SHP77 treated with DMSO at 0.1 percent for 48 hours (cell line): ENCODE measurements at regions not wholly inside any gene's neighbourhood (a gene's known extent, or its start where the extent isn't known, plus 50 kb on each side); places are given as distances from the start of the nearest gene placed in this dataset.

Source experiments
- DNase-seq: peaks from one replicate; lab custom pipeline; 2025; lab: John Stamatoyannopoulos, UW

- DNase-seq, result peak; percentile 2
Observed at GRCh38 chr3:102529452-102529851, 94.6 kb downstream of the ZPLD1 start.

GRCh38 chr3:102530415-102531181 is 95.8 kb downstream of the ZPLD1 start:
- no peak for DNase-seq

- DNase-seq, result no peak
Observed at GRCh38 chr3:102531686-102532085, 96.9 kb downstream of the ZPLD1 start.

GRCh38 chr3:102532901-102533300 is 98.1 kb downstream of the ZPLD1 start:
- no peak for DNase-seq

- no peak for DNase-seq
Observed at GRCh38 chr3:102533784-102534183, 99.0 kb downstream of the ZPLD1 start.

- peak; percentile 6 for DNase-seq
Observed at GRCh38 chr3:102536456-102536855, 101.6 kb downstream of the ZPLD1 start.

- no peak for DNase-seq
Observed at GRCh38 chr3:102537123-102537522, 102.3 kb downstream of the ZPLD1 start.

GRCh38 chr3:102544741-102545140 is 109.9 kb downstream of the ZPLD1 start:
- DNase-seq, result no peak

GRCh38 chr3:102545276-102545675 is 110.5 kb downstream of the ZPLD1 start:
- DNase-seq, result no peak

GRCh38 chr3:102553876-102554275 is 119.1 kb downstream of the ZPLD1 start:
- DNase-seq, result no peak

GRCh38 chr3:102570511-102570910 is 135.7 kb downstream of the ZPLD1 start:
- no peak for DNase-seq

GRCh38 chr3:102571006-102571405 is 136.2 kb downstream of the ZPLD1 start:
- DNase-seq, result no peak

GRCh38 chr3:102571720-102572384 is 137.0 kb downstream of the ZPLD1 start:
- no peak for DNase-seq

- DNase-seq, result no peak
Observed at GRCh38 chr3:102573483-102574028, 138.7 kb downstream of the ZPLD1 start.

GRCh38 chr3:102574355-102574754 is 139.5 kb downstream of the ZPLD1 start:
- no peak for DNase-seq

- DNase-seq, result no peak
Observed at GRCh38 chr3:102576651-102577050, 141.8 kb downstream of the ZPLD1 start.

GRCh38 chr3:102577082-102577789 is 142.4 kb downstream of the ZPLD1 start:
- no peak for DNase-seq

- no peak for DNase-seq
Observed at GRCh38 chr3:102580760-102581159, 145.9 kb downstream of the ZPLD1 start.

- DNase-seq, result no peak
Observed at GRCh38 chr3:102586485-102586884, 151.7 kb downstream of the ZPLD1 start.

GRCh38 chr3:102593812-102594602 is 159.2 kb downstream of the ZPLD1 start:
- no peak for DNase-seq

GRCh38 chr3:102595057-102595456 is 160.2 kb downstream of the ZPLD1 start:
- no peak for DNase-seq
